Hepatic stellate cell (primary cell): ENCODE measurements at regions not wholly inside any gene's neighbourhood (a gene's known extent, or its start where the extent isn't known, plus 50 kb on each side); places are given as distances from the start of the nearest gene placed in this dataset.

Source experiments
- DNase-seq: peaks from one replicate; pipeline ENCODE4 v3.0.0; 2011; ENCODE audit warnings: low spot score

- no peak for DNase-seq
Observed at GRCh38 chr3:66165660-66166059, 55.1 kb upstream of the SLC25A26 start.

- no peak for DNase-seq
Observed at GRCh38 chr3:66164155-66164554, 56.6 kb upstream of the SLC25A26 start.

- DNase-seq: no peak
Observed at GRCh38 chr3:66163222-66163621, 57.6 kb upstream of the SLC25A26 start.

- DNase-seq: no peak
Observed at GRCh38 chr3:66162766-66163165, 58.0 kb upstream of the SLC25A26 start.

GRCh38 chr3:66158933-66159683, 61.7 kb upstream of the SLC25A26 start:
- no peak for DNase-seq

- no peak for DNase-seq
Observed at GRCh38 chr3:66154444-66154861, 66.3 kb upstream of the SLC25A26 start.

GRCh38 chr3:66153481-66154443, 67.0 kb upstream of the SLC25A26 start:
- DNase-seq: peak; percentile 42

GRCh38 chr3:66152336-66152735, 68.5 kb upstream of the SLC25A26 start:
- no peak for DNase-seq

- no peak for DNase-seq
Observed at GRCh38 chr3:66150977-66151376, 69.8 kb upstream of the SLC25A26 start.

- no peak for DNase-seq
Observed at GRCh38 chr3:66149269-66149668, 71.5 kb upstream of the SLC25A26 start.

GRCh38 chr3:66145408-66145733, 75.4 kb upstream of the SLC25A26 start:
- DNase-seq: no peak

GRCh38 chr3:66144568-66145407, 76.0 kb upstream of the SLC25A26 start:
- no peak for DNase-seq

GRCh38 chr3:66142079-66142478, 78.7 kb upstream of the SLC25A26 start:
- no peak for DNase-seq

GRCh38 chr3:66140743-66141372, 79.9 kb upstream of the SLC25A26 start:
- DNase-seq: no peak

GRCh38 chr3:66140106-66140505, 80.7 kb upstream of the SLC25A26 start:
- DNase-seq: no peak

- no peak for DNase-seq
Observed at GRCh38 chr3:66139415-66139814, 81.4 kb upstream of the SLC25A26 start.

GRCh38 chr3:66138336-66139313, 82.2 kb upstream of the SLC25A26 start:
- peak; percentile 60 for DNase-seq

- DNase-seq: no peak
Observed at GRCh38 chr3:66136597-66136996, 84.2 kb upstream of the SLC25A26 start.

- DNase-seq: no peak
Observed at GRCh38 chr3:66133853-66134445, 86.9 kb upstream of the SLC25A26 start.
